Stomach smooth muscle (tissue), 2 donors: ENCODE measurements at regions not wholly inside any gene's neighbourhood (a gene's known extent, or its start where the extent isn't known, plus 50 kb on each side); places are given as distances from the start of the nearest gene placed in this dataset.

Experiments
- H3K27ac ChIP-seq: one replicate; pipeline ENCODE4 v1.7.0; 2013; ENCODE audit warnings: mild to moderate bottlenecking, low read length, inconsistent platforms
- H3K27me3 ChIP-seq, 2 donors: one replicate each; pipeline ENCODE4 v1.7.0; 2013; ENCODE audit warnings: low read length in 2 of 2; ENCODE audit not compliant: insufficient read depth in 2 of 2, control insufficient read depth in 1 of 2
- H3K36me3 ChIP-seq, 2 donors: one replicate each; pipeline ENCODE4 v1.7.0; 2013; ENCODE audit warnings: low read length in 2 of 2; ENCODE audit not compliant: control insufficient read depth in 2 of 2, insufficient read depth in 2 of 2
- H3K4me1 ChIP-seq: one replicate; pipeline ENCODE4 v1.7.0; 2013; ENCODE audit warnings: low read length; ENCODE audit not compliant: control insufficient read depth, insufficient read depth
- H3K4me3 ChIP-seq, 2 donors: one replicate each; pipeline ENCODE4 v1.7.0; 2013; ENCODE audit warnings: low read length in 2 of 2
- H3K9ac ChIP-seq, 2 donors: one replicate each; pipeline ENCODE4 v1.7.0; 2013; ENCODE audit warnings: low read length in 2 of 2, mild to moderate bottlenecking in 1 of 2
- H3K9me3 ChIP-seq, 2 donors: one replicate each; pipeline ENCODE4 v1.7.0; 2013; ENCODE audit warnings: low read length in 2 of 2; ENCODE audit not compliant: control insufficient read depth in 2 of 2
- donor health status: healthy.
- donor health status: Pancreatic carcinoma.

- H3K9ac ChIP-seq: no peak overlapping the region
- no peak overlapping the region for H3K4me3 ChIP-seq
- H3K4me1 ChIP-seq: no peaks in the 10 kb centered on the region
- peaks cover 0 to 9% of the 10 kb centered on the region in 2 donors for H3K27me3 ChIP-seq
- no peak overlapping the region for H3K27ac ChIP-seq
- H3K36me3 ChIP-seq: no peaks in the 10 kb centered on the region
- no peaks in the 10 kb centered on the region for H3K9me3 ChIP-seq
Observed at GRCh38 chrX:69097451-69098236, 67.6 kb downstream of the PJA1 start.

DNA sequence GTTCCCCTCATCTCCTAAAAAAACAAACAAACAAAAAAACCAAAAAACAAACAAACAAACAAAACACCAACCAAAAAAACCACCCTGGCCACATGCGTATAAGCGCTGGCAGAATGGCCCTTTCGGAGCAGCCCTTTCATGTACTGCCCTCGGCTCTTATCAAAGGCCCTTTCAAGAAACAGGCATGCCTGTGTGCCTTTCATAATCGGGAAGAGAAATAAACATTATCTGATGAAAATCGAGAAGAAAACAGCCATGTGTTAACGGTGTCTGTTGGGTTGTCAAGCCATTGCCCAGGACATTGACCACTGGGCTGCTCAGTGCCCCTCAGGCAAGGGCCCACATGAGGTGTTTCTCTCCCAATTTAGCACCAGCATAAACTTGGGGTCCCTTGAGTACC lies 68.3 kb downstream of the PJA1 start:
- no peak overlapping the region for H3K27ac ChIP-seq
- no peak overlapping the region for H3K4me3 ChIP-seq
- no peaks in the 10 kb centered on the region for H3K36me3 ChIP-seq
- H3K27me3 ChIP-seq: peaks cover 0 to 9% of the 10 kb centered on the region in 2 donors
- H3K9ac ChIP-seq: no peak overlapping the region
- no peaks in the 10 kb centered on the region for H3K4me1 ChIP-seq
- no peaks in the 10 kb centered on the region for H3K9me3 ChIP-seq

- H3K27ac ChIP-seq: no peak overlapping the region
- H3K9ac ChIP-seq: no peak overlapping the region
- no peaks in the 10 kb centered on the region for H3K4me1 ChIP-seq
- H3K9me3 ChIP-seq: no peaks in the 10 kb centered on the region
- H3K4me3 ChIP-seq: no peak overlapping the region
- H3K27me3 ChIP-seq: peaks cover 0 to 4% of the 10 kb centered on the region in 2 donors
- no peaks in the 10 kb centered on the region for H3K36me3 ChIP-seq
Observed at GRCh38 chrX:69094977-69095669, 70.1 kb downstream of the PJA1 start.

GRCh38 chrX:69093960-69094871 lies 71.0 kb downstream of the PJA1 start:
- peaks cover 0 to 4% of the 10 kb centered on the region in 2 donors for H3K27me3 ChIP-seq
- no peak overlapping the region for H3K9ac ChIP-seq
- H3K4me3 ChIP-seq: no peak overlapping the region
- no peak overlapping the region for H3K27ac ChIP-seq
- no peaks in the 10 kb centered on the region for H3K36me3 ChIP-seq
- no peaks in the 10 kb centered on the region for H3K9me3 ChIP-seq
- H3K4me1 ChIP-seq: no peaks in the 10 kb centered on the region

GRCh38 chrX:69090022-69090421 lies 75.2 kb downstream of the PJA1 start:
- H3K9me3 ChIP-seq: no peaks in the 10 kb centered on the region
- H3K27me3 ChIP-seq: peaks cover 0 to 14% of the 10 kb centered on the region in 2 donors
- no peaks in the 10 kb centered on the region for H3K36me3 ChIP-seq
- H3K4me3 ChIP-seq: no peak overlapping the region
- H3K4me1 ChIP-seq: no peaks in the 10 kb centered on the region
- H3K27ac ChIP-seq: no peak overlapping the region
- no peak overlapping the region for H3K9ac ChIP-seq

GRCh38 chrX:69089203-69089602 lies 76.0 kb downstream of the PJA1 start:
- no peaks in the 10 kb centered on the region for H3K36me3 ChIP-seq
- no peak overlapping the region for H3K4me3 ChIP-seq
- H3K27me3 ChIP-seq: peaks cover 0 to 14% of the 10 kb centered on the region in 2 donors
- no peaks in the 10 kb centered on the region for H3K4me1 ChIP-seq
- H3K27ac ChIP-seq: no peak overlapping the region
- H3K9ac ChIP-seq: no peak overlapping the region
- no peaks in the 10 kb centered on the region for H3K9me3 ChIP-seq

GRCh38 chrX:69088171-69088938 lies 76.9 kb downstream of the PJA1 start:
- Histone ChIP-seq H3K36me3 (no peaks in the 10 kb centered on the region), H3K4me3 (no peak overlapping the region), H3K27ac (no peak overlapping the region), H3K4me1 (no peaks in the 10 kb centered on the region), H3K9me3 (no peaks in the 10 kb centered on the region), H3K9ac (no peak overlapping the region), H3K27me3 (peaks cover 0 to 12% of the 10 kb centered on the region in 2 donors)

- Histone ChIP-seq H3K4me1 (no peaks in the 10 kb centered on the region), H3K9ac (no peak overlapping the region), H3K36me3 (no peaks in the 10 kb centered on the region), H3K4me3 (no peak overlapping the region), H3K27me3 (peaks cover 0 to 23% of the 10 kb centered on the region in 2 donors), H3K27ac (no peak overlapping the region), H3K9me3 (no peaks in the 10 kb centered on the region)
Observed at GRCh38 chrX:69085826-69086225, 79.4 kb downstream of the PJA1 start.

- H3K4me1 ChIP-seq: no peaks in the 10 kb centered on the region
- H3K27me3 ChIP-seq: peaks cover 0 to 21% of the 10 kb centered on the region in 2 donors
- no peak overlapping the region for H3K9ac ChIP-seq
- H3K9me3 ChIP-seq: no peaks in the 10 kb centered on the region
- no peak overlapping the region for H3K27ac ChIP-seq
- no peaks in the 10 kb centered on the region for H3K36me3 ChIP-seq
- no peak overlapping the region for H3K4me3 ChIP-seq
Observed at GRCh38 chrX:69085151-69085550, 80.1 kb downstream of the PJA1 start.

GRCh38 chrX:69083801-69084200 lies 81.5 kb downstream of the PJA1 start:
- H3K4me1 ChIP-seq: no peaks in the 10 kb centered on the region

More at GRCh38 chrX:69083801-69084200, 81.5 kb downstream of the PJA1 start:
- Histone ChIP-seq H3K27ac (no peak overlapping the region), H3K4me3 (no peak overlapping the region), H3K36me3 (no peaks in the 10 kb centered on the region), H3K27me3 (peaks cover 0 to 20% of the 10 kb centered on the region in 2 donors), H3K9ac (no peak overlapping the region), H3K9me3 (no peaks in the 10 kb centered on the region)
